DMS79 treated with DMSO at 0.1 percent for 48 hours (cell line): ENCODE measurements at regions not wholly inside any gene's neighbourhood (a gene's known extent, or its start where the extent isn't known, plus 50 kb on each side); places are given as distances from the start of the nearest gene placed in this dataset.

Experiments
- DNase-seq: peaks from one replicate; lab custom pipeline; 2025; lab: John Stamatoyannopoulos, UW

- DNase-seq, result no peak
Measured at GRCh38 chr13:34810996-34811395, 131.1 kb upstream of the NBEA start.

- DNase-seq, result no peak
Measured at GRCh38 chr13:34815526-34815925, 126.5 kb upstream of the NBEA start.

GRCh38 chr13:34816245-34816884, 125.7 kb upstream of the NBEA start:
- no peak for DNase-seq

- DNase-seq, result no peak
Measured at GRCh38 chr13:34816908-34817665, 125.0 kb upstream of the NBEA start.

GRCh38 chr13:34822650-34823049, 119.4 kb upstream of the NBEA start:
- no peak for DNase-seq

- no peak for DNase-seq
Measured at GRCh38 chr13:34826432-34826831, 115.6 kb upstream of the NBEA start.

GRCh38 chr13:34833562-34834182, 108.4 kb upstream of the NBEA start:
- DNase-seq, result no peak

- peak; percentile 46 for DNase-seq
Measured at GRCh38 chr13:34842466-34842865, 99.6 kb upstream of the NBEA start.

- DNase-seq, result no peak
Measured at GRCh38 chr13:34847766-34848165, 94.3 kb upstream of the NBEA start.

GRCh38 chr13:34849406-34849805, 92.7 kb upstream of the NBEA start:
- DNase-seq, result no peak

- no peak for DNase-seq
Measured at GRCh38 chr13:34853161-34853560, 88.9 kb upstream of the NBEA start.

- DNase-seq, result no peak
Measured at GRCh38 chr13:34857558-34858325, 84.3 kb upstream of the NBEA start.

GRCh38 chr13:34862311-34862710, 79.8 kb upstream of the NBEA start:
- DNase-seq, result no peak

GRCh38 chr13:34862716-34863115, 79.4 kb upstream of the NBEA start:
- DNase-seq, result no peak

- DNase-seq, result no peak
Measured at GRCh38 chr13:34863360-34864135, 78.5 kb upstream of the NBEA start.

- no peak for DNase-seq
Measured at GRCh38 chr13:34864671-34865070, 77.4 kb upstream of the NBEA start.

- peak; percentile 74 for DNase-seq
Measured at GRCh38 chr13:34867590-34867989, 74.5 kb upstream of the NBEA start.

GRCh38 chr13:34868733-34869132, 73.3 kb upstream of the NBEA start:
- no peak for DNase-seq

- no peak for DNase-seq
Measured at GRCh38 chr13:34869696-34870095, 72.4 kb upstream of the NBEA start.

GRCh38 chr13:34878329-34878728, 63.7 kb upstream of the NBEA start:
- DNase-seq, result no peak

- no peak for DNase-seq
Measured at GRCh38 chr13:34879851-34880250, 62.2 kb upstream of the NBEA start.

GRCh38 chr13:34881494-34881893, 60.6 kb upstream of the NBEA start:
- DNase-seq, result no peak
